Caco-2 (cell line): ENCODE measurements at regions not wholly inside any gene's neighbourhood (a gene's known extent, or its start where the extent isn't known, plus 50 kb on each side); places are given as distances from the start of the nearest gene placed in this dataset.

Experiments
- BruUV-seq: library from RNA; stranded (reverse); fragments of 400-500 nt; replicated peaks from 2 replicates; lab custom pipeline; 2021; lab: Mats Ljungman, UMichigan
- CTCF ChIA-PET: fragments of 300-600 bp; sonication (Branson Sonifier 250); formaldehyde crosslinking; loops from one replicate; lab custom pipeline; 2022; ENCODE audit warnings: antibody characterized with exemption; lab: Charles Lee
- POLR2A ChIA-PET: fragments of 300-600 bp; sonication (Branson Sonifier 250); formaldehyde crosslinking; loops from one replicate; lab custom pipeline; 2022; ENCODE audit warnings: antibody characterized with exemption; lab: Charles Lee
- DNase-seq, 2 experiments: peaks; one replicate each; pipeline versions ENCODE4 v3.0.0 to v3.0.0-alpha.2; 2020 to 2022
- H3K27me3 ChIP-seq: replicated peaks from 2 replicates; pipeline ENCODE4 v1.6.0; 2011; ENCODE audit warnings: low read length; ENCODE audit not compliant: control insufficient read depth, insufficient read depth
- H3K36me3 ChIP-seq: 2 replicates; pipeline ENCODE4 v1.5.1; 2011; ENCODE audit warnings: low read length; ENCODE audit not compliant: control insufficient read depth, insufficient read depth
- H3K4me1 ChIP-seq: fragments of 250-450 bp; sonication (Bioruptor Pico); 2 replicates; pipeline ENCODE4 v1.5.1; 2020; ENCODE audit warnings: mild to moderate bottlenecking
- H3K4me3 ChIP-seq: 2 replicates; pipeline ENCODE4 v1.5.1; 2011; ENCODE audit warnings: low read depth, mild to moderate bottlenecking, control low read depth, low read length
- H3K9me3 ChIP-seq: fragments of 250-450 bp; sonication (Bioruptor Pico); 2 replicates; pipeline ENCODE4 v1.5.1; 2020; ENCODE audit warnings: mild to moderate bottlenecking, moderate library complexity
- H3K27ac Mint-ChIP-seq: one replicate; pipeline ENCODE4 v1.8.0; 2022; ENCODE audit warnings: mixed read lengths; ENCODE audit not compliant: unreplicated experiment
- H3K27me3 Mint-ChIP-seq: one replicate; pipeline ENCODE4 v1.8.0; 2022; ENCODE audit warnings: mixed read lengths; ENCODE audit not compliant: insufficient read depth, unreplicated experiment
- H3K36me3 Mint-ChIP-seq: one replicate; pipeline ENCODE4 v1.8.0; 2022; ENCODE audit warnings: mild to moderate bottlenecking, mixed read lengths; ENCODE audit not compliant: insufficient read depth, unreplicated experiment
- H3K4me1 Mint-ChIP-seq: one replicate; pipeline ENCODE4 v1.8.0; 2022; ENCODE audit warnings: low read depth, mixed read lengths; ENCODE audit not compliant: unreplicated experiment
- H3K4me3 Mint-ChIP-seq: one replicate; pipeline ENCODE4 v1.8.0; 2022; ENCODE audit warnings: mild to moderate bottlenecking, moderate library complexity, mixed read lengths; ENCODE audit not compliant: unreplicated experiment
- H3K9me3 Mint-ChIP-seq: one replicate; pipeline ENCODE4 v1.8.0; 2022; ENCODE audit warnings: mixed read lengths; ENCODE audit not compliant: unreplicated experiment
- CTCF ChIP-seq, 2 experiments: fragments of 200-600 bp in 1 of 2; IDR thresholded peaks; 1 replicate in 1 of 2; 2 replicates in 1 of 2; pipeline versions ENCODE4 v1.5.1 to v1.8.0; 2011 to 2022; ENCODE audit warnings: antibody characterized with exemption in 1 of 2, control low read depth in 1 of 2, inconsistent platforms in 1 of 2, low read depth in 1 of 2, low read length in 1 of 2, mild to moderate bottlenecking in 1 of 2, moderate library complexity in 1 of 2; ENCODE audit not compliant: insufficient read depth in 1 of 2, severe bottlenecking in 1 of 2, unreplicated experiment in 1 of 2
- intact Hi-C: fragments of 100-400 bp; cut with micrococcal nuclease; formaldehyde crosslinking; loops from one replicate; pipeline ENCODE4 v1.10.0; 2022; ENCODE audit not compliant: unreplicated experiment

GRCh38 chr1:47608296-47608875, 170.5 kb downstream of the FOXD2 start:
- BruUV-seq, result no TSS peak
- no peak for TF ChIP-seq CTCF (IDR thresholded peaks at IDR 0.05; ENCODE audit: insufficient read depth in 1 of 2, low read depth in 1 of 2, low read length in 1 of 2, severe bottlenecking in 1 of 2, unreplicated experiment in 1 of 2)
- no peaks in the 10 kb centered on the region for H3K36me3 Mint-ChIP-seq
- no peaks in the 10 kb centered on the region for H3K4me1 ChIP-seq
- ChIA-PET POLR2A (no interaction called here), CTCF (no interaction called here)
- H3K27me3 ChIP-seq, result no peaks in the 10 kb centered on the region
- no peaks in the 10 kb centered on the region for H3K36me3 ChIP-seq
- no peak overlapping the region for H3K27ac Mint-ChIP-seq
- intact Hi-C loops, result no loop called here
- no peak for DNase-seq
- H3K4me3 Mint-ChIP-seq, result no peak overlapping the region
- H3K9me3 Mint-ChIP-seq, result peaks cover 11% of the 10 kb centered on the region
- no peak overlapping the region for H3K4me3 ChIP-seq
- H3K9me3 ChIP-seq, result 0 out of 2 replicates have a peak, but pooled peaks cover 5% of the 10 kb centered on the region
- no peaks in the 10 kb centered on the region for H3K4me1 Mint-ChIP-seq
- H3K27me3 Mint-ChIP-seq, result peaks cover 6% of the 10 kb centered on the region

- Histone ChIP-seq H3K36me3 (no peaks in the 10 kb centered on the region), H3K4me3 (no peak overlapping the region), H3K9me3 (no peaks in the 10 kb centered on the region), H3K4me1 (no peaks in the 10 kb centered on the region), H3K27me3 (no peaks in the 10 kb centered on the region)
- H3K36me3 Mint-ChIP-seq, result no peaks in the 10 kb centered on the region
- no peak for DNase-seq
- intact Hi-C loops, result no loop called here
- CTCF ChIA-PET, result no interaction called here
- POLR2A ChIA-PET, result no interaction called here
- H3K27ac Mint-ChIP-seq, result no peak overlapping the region
- H3K27me3 Mint-ChIP-seq, result peaks cover 2% of the 10 kb centered on the region
- H3K4me3 Mint-ChIP-seq, result no peak overlapping the region
- no peaks in the 10 kb centered on the region for H3K4me1 Mint-ChIP-seq
- no peaks in the 10 kb centered on the region for H3K9me3 Mint-ChIP-seq
- no peak for TF ChIP-seq CTCF (IDR thresholded peaks at IDR 0.05; ENCODE audit: insufficient read depth in 1 of 2, low read depth in 1 of 2, low read length in 1 of 2, severe bottlenecking in 1 of 2, unreplicated experiment in 1 of 2)
- BruUV-seq, result no TSS peak
Measured at GRCh38 chr1:47611992-47612391, 174.1 kb downstream of the FOXD2 start.

GRCh38 chr1:47612819-47613218, 175.0 kb downstream of the FOXD2 start:
- H3K4me1 ChIP-seq, result no peaks in the 10 kb centered on the region
- no peaks in the 10 kb centered on the region for H3K9me3 Mint-ChIP-seq
- ChIA-PET CTCF (no interaction called here), POLR2A (no interaction called here)
- no peak for DNase-seq
- no peak overlapping the region for H3K27ac Mint-ChIP-seq
- no peaks in the 10 kb centered on the region for H3K4me1 Mint-ChIP-seq
- H3K27me3 ChIP-seq, result no peaks in the 10 kb centered on the region
- intact Hi-C loops, result no loop called here
- no peak overlapping the region for H3K4me3 ChIP-seq
- BruUV-seq, result no TSS peak
- H3K27me3 Mint-ChIP-seq, result peaks cover 2% of the 10 kb centered on the region
- no peaks in the 10 kb centered on the region for H3K36me3 ChIP-seq
- H3K36me3 Mint-ChIP-seq, result no peaks in the 10 kb centered on the region
- no peaks in the 10 kb centered on the region for H3K9me3 ChIP-seq
- TF ChIP-seq CTCF (IDR thresholded peaks at IDR 0.05; ENCODE audit: insufficient read depth in 1 of 2, low read depth in 1 of 2, low read length in 1 of 2, severe bottlenecking in 1 of 2, unreplicated experiment in 1 of 2), result no peak
- no peak overlapping the region for H3K4me3 Mint-ChIP-seq
